ENCODE measurements at regions not wholly inside any gene's neighbourhood (a gene's known extent, or its start where the extent isn't known, plus 50 kb on each side); places are given as distances from the start of the nearest gene placed in this dataset.

DNA sequence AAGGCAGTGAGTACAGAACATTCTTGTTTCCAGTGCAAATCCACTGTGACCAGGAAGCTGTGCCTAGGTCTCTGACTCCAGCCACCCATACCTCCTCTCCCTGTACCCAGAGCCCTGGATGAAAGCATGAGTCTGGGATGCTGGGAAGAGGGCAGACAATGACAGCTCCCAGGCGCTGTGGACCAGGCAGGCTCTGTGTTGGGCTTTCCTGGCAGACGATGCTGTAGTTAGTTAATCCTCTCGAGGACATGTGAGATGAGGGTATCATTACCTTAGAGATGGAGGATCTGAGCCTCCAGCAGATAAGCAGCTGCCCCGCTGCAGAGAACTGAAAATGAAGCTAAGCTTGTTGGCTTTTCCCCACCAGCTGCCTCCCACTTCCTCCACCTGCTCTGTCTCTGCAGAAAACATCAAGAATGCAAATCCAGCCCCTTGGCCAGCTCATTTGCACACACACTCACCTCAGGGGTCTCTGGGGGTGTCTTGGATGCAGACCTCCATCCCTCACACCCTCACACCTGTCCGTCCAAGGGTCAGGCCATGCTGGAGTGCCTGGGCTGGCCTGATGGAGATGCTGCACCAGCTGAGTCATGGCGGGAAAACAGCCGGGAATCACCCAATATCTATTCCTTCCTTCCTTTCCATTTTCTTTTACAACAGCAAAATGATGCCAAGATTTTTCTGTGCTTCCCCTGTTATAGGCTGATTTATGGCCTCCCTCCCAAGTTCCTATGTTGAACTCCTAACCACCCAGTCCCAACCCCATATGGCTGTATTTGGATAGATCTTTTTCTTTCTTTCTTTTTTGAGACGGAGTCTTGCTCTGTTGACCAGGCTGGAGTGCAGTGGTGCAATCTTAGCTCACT, 94.9 kb upstream of the SEPTIN5 start:
- TF ChIP-seq, protein P1, sequence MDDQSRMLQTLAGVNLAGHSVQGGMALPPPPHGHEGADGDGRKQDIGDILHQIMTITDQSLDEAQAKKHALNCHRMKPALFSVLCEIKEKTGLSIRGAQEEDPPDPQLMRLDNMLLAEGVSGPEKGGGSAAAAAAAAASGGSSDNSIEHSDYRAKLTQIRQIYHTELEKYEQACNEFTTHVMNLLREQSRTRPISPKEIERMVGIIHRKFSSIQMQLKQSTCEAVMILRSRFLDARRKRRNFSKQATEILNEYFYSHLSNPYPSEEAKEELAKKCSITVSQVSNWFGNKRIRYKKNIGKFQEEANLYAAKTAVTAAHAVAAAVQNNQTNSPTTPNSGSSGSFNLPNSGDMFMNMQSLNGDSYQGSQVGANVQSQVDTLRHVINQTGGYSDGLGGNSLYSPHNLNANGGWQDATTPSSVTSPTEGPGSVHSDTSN (CRISPR knock-in tag; IDR thresholded peaks at IDR 0.05) = no peak
- TF ChIP-seq, protein P2, sequence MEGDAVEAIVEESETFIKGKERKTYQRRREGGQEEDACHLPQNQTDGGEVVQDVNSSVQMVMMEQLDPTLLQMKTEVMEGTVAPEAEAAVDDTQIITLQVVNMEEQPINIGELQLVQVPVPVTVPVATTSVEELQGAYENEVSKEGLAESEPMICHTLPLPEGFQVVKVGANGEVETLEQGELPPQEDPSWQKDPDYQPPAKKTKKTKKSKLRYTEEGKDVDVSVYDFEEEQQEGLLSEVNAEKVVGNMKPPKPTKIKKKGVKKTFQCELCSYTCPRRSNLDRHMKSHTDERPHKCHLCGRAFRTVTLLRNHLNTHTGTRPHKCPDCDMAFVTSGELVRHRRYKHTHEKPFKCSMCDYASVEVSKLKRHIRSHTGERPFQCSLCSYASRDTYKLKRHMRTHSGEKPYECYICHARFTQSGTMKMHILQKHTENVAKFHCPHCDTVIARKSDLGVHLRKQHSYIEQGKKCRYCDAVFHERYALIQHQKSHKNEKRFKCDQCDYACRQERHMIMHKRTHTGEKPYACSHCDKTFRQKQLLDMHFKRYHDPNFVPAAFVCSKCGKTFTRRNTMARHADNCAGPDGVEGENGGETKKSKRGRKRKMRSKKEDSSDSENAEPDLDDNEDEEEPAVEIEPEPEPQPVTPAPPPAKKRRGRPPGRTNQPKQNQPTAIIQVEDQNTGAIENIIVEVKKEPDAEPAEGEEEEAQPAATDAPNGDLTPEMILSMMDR (tag by site-specific recombination; IDR thresholded peaks at IDR 0.05) = no peak
- TF ChIP-seq GLI4 (tag by site-specific recombination; IDR thresholded peaks at IDR 0.05) = no peak
- TF ChIP-seq ZNF121 (tag by site-specific recombination; IDR thresholded peaks at IDR 0.05) = no peak
- TF ChIP-seq ZNF133 (tag by site-specific recombination; IDR thresholded peaks at IDR 0.05) = no peak
- TF ChIP-seq KLF16 (tag by site-specific recombination; IDR thresholded peaks at IDR 0.05) = no peak
- no peak for TF ChIP-seq ZEB2 (tag by site-specific recombination; IDR thresholded peaks at IDR 0.05)

Data from HEK293 (cell line).